GM21619 (cell line): ENCODE measurements at regions not wholly inside any gene's neighbourhood (a gene's known extent, or its start where the extent isn't known, plus 50 kb on each side); places are given as distances from the start of the nearest gene placed in this dataset.

Experiments used
- ATAC-seq: cut with Tn5 transposase; IDR thresholded peaks from one replicate; pipeline ENCODE4 v1.9.1; 2021; ENCODE audit not compliant: unreplicated experiment

GRCh38 chr11:108994887-108995286 lies 330.0 kb downstream of the DDX10 start:
- no peak for ATAC-seq

- ATAC-seq, result no peak
Measured at GRCh38 chr11:108997826-108998225, 333.0 kb downstream of the DDX10 start.

DNA sequence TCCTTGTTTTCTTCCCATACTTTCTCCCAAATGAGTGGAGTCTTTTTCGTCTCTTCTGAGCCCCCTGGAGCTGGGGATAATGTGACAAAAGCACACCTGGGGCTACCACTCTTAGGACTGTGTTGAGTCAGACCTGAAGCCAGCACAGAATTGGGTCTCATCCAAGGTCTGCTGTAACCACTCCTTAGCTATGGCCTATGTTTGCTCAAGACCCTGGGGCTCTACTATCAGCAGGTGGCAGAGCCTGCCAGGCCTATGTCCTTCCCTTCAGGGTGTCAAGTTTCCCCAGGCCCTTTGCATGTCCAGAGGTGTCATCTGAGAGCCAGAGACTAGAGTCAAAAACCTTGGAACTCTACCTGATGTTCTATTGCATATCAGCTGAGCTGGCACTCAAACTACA lies 335.7 kb downstream of the DDX10 start:
- ATAC-seq, result no peak

DNA sequence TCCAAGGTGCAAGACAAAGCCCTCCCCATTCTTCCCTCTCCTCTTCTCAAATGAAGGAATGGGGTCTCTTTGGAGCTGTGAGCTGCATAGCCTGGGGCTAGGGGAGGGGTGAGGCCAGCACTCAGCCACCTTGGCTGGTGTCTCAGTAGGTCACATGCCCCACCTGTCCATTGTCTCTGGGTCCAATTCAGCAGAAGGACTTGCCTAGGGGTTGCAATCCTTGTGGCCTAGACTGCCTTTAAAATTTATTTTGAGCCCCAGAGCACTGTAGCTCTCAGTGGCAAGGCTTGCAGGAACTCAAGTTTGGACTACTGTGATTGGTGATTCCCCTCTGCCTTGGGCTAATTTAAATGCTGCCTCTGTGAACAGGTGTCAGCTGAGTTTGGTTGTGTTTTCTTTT lies 336.7 kb downstream of the DDX10 start:
- no peak for ATAC-seq

GRCh38 chr11:109012991-109013390 lies 348.1 kb downstream of the DDX10 start:
- ATAC-seq, result no peak

- no peak for ATAC-seq
Measured at GRCh38 chr11:109015283-109015682, 350.4 kb downstream of the DDX10 start.

DNA sequence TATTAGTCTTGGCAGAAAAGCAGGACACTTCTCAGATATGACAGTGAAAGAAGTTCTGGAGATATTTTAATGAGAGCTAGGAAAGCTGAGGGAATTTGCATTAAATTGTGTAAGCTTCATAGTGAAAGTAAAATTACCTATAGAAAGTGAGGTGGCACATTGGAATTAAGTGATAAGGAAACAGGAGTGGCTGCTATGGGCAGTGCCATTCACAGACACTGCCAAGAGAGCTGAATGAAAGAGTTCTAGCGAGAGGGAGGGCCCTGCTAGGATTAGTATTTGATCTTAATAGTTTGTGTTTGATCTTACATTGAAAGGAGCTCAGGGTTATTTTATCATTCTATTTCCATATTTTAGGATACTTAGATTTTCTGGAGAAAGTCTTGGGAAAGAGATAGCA lies 351.9 kb downstream of the DDX10 start:
- no peak for ATAC-seq

- no peak for ATAC-seq
Measured at GRCh38 chr11:109017489-109017888, 352.6 kb downstream of the DDX10 start.

GRCh38 chr11:109018639-109019038 lies 353.8 kb downstream of the DDX10 start:
- ATAC-seq, result no peak

- ATAC-seq, result no peak
Measured at GRCh38 chr11:109019342-109019936, 354.6 kb downstream of the DDX10 start.

GRCh38 chr11:109023036-109023435 lies 358.2 kb downstream of the DDX10 start:
- no peak for ATAC-seq

GRCh38 chr11:109026891-109027489 lies 362.1 kb downstream of the DDX10 start:
- no peak for ATAC-seq

GRCh38 chr11:109027851-109028250 lies 363.0 kb downstream of the DDX10 start:
- no peak for ATAC-seq

DNA sequence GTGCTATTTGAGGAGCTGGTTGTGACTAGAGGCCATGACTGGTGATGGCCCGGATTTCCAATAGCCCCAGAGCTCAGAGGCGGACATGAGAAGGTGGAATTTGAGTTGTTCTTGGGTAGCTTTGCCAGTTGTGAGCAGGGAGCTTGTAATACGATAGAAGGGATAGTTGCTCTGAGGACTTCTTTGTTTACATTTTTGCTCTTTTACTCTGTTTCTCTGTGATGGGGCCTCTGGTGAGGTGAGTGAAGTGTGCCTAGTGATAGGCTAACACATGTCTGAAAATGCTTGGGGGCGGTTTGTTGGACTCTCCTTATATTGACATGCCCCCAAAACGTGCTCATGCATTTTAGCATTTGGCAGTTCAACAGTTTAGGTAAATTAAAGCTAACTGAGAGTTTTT lies 365.1 kb downstream of the DDX10 start:
- no peak for ATAC-seq

GRCh38 chr11:109033627-109034338 lies 368.9 kb downstream of the DDX10 start:
- ATAC-seq, result no peak

DNA sequence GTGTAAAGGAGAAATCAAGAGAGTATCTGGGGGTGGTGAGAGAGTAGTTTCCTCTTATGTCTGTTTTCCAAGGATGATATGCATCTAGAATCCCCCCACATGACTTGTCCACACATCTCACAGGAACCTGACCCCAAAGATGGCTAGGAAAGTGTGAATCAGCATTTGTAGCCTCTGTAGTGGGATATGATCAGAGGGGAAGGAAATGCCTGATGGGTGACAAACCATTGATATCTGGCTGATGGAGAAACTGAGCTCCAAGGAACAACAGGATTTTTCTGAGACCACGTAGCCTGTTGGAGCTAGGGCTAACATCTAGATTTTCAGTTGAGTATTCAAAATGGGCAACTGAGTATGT lies 369.4 kb downstream of the DDX10 start:
- no peak for ATAC-seq

GRCh38 chr11:109035284-109035683 lies 370.4 kb downstream of the DDX10 start:
- no peak for ATAC-seq

DNA sequence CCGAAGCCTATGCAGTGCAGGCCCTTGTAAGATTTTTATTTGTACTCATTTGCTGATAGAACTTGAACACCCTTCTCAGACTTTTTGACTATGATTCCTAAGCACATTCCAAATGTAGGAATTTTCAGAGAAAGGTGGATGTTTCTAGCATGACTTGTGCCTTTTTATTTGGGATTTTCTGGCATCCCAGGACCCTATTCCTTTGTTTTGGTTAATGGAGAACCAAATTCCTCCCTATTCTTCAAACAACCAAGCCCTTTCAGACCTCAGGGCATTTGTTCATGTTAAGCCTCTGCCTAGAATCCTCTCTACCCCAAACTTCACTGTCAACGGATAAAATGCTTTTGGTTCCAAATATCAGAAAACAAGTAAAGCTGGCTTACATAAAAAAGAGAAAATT lies 371.1 kb downstream of the DDX10 start:
- no peak for ATAC-seq

DNA sequence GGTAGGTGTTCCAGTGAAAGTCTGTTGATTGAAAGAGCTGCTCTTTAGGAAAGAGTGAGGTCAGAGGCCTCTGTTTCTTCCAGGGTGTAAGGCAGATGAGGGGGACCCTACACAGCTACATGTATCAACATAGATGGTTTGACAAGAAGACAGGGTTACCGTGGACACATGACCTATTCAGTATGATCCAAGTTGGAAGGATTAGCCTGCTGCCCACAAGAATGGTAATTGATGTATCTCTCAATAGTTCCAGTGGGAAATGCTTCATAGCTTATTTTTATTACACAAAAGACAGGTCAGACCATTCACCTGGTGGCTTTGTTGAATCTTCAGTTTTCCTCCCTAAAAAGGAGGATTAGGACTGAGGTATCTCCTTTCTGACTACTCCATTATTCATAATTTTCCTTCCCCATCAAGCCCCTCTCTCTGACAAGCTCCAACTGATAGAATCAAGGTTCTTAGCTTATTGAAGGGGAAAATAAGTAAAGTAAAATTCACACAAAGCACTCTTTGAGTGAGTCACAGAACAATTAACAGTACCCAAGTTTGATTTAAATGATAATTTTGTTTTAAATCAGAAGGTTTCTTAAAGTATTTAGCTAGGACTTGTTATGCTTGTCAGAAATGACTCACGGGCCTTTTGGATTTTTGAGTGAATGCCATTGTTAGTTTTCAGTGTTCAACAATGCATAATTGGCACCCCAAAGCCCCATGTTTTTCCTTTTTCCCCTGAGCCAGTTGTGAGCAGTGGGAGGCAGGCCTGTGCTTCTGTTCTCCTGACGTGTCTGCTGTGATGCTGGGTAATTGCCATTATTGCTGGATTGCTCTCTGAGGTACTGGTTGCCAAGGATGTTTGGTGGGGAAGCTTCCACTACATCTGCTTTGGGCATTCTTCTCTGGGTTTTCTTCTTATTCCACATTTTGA lies 373.2 kb downstream of the DDX10 start:
- ATAC-seq, result no peak

DNA sequence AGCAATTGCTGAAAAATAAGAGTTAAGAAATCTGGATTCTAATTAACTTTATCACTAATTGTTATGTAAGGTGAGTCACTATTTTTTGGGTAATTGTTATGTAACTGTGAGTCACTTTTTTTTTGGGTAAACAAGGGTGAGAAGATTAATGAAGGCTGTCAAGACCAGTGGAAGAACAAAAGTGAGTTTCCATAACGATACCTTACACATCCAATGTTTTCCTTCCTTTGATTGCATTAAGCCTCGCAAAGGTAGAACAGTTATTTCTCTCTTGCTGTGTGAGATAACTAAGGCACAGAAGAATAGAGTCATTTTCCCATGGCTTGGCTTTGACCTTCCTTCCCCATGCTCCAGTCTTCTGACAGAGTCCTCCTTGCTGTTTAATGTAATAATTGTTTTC lies 374.7 kb downstream of the DDX10 start:
- ATAC-seq, result no peak

DNA sequence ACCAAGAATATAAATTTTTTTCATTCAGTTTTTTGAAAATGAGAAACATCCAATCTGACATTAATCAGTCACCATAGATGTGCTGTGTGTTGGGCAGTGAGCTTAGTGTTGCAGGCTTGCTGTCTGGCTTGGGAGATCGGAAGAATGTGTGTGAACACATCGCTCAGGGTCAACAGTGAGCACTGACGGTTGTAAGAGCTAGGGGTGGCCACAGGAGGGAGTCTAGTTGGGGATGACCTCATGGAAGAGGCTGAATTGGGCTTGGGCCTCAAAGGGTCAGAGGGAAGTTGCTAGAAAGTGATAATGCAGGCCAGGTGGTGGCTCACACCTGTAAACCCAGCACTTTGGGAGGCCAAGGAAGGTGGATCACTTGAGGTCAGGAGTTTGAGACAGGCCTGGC lies 375.4 kb downstream of the DDX10 start:
- ATAC-seq, result no peak

- no peak for ATAC-seq
Measured at GRCh38 chr11:109041876-109042275, 377.0 kb downstream of the DDX10 start.
